Activated naive CD8-positive, alpha-beta T cell treated with anti-CD3 and anti-CD28 coated beads for 36 hours (primary cell): ENCODE measurements at regions not wholly inside any gene's neighbourhood (a gene's known extent, or its start where the extent isn't known, plus 50 kb on each side); places are given as distances from the start of the nearest gene placed in this dataset.

Experiments
- DNase-seq: peaks from one replicate; pipeline ENCODE4 v3.0.0; 2021
- H3K27ac Mint-ChIP-seq: one replicate; pipeline ENCODE4 v1.8.0; 2022; ENCODE audit warnings: mild to moderate bottlenecking, moderate library complexity, mixed read lengths
- H3K27me3 Mint-ChIP-seq: one replicate; pipeline ENCODE4 v1.8.0; 2022; ENCODE audit warnings: mild to moderate bottlenecking, mixed read lengths
- H3K36me3 Mint-ChIP-seq: one replicate; pipeline ENCODE4 v1.8.0; 2021; ENCODE audit warnings: mild to moderate bottlenecking, mixed read lengths
- H3K4me1 Mint-ChIP-seq: one replicate; pipeline ENCODE4 v1.8.0; 2021; ENCODE audit warnings: mixed read lengths
- H3K4me3 Mint-ChIP-seq: one replicate; pipeline ENCODE4 v1.8.0; 2022; ENCODE audit warnings: mild to moderate bottlenecking, moderate library complexity, mixed read lengths
- H3K9me3 Mint-ChIP-seq: one replicate; pipeline ENCODE4 v1.8.0; 2022; ENCODE audit warnings: mixed read lengths

DNA sequence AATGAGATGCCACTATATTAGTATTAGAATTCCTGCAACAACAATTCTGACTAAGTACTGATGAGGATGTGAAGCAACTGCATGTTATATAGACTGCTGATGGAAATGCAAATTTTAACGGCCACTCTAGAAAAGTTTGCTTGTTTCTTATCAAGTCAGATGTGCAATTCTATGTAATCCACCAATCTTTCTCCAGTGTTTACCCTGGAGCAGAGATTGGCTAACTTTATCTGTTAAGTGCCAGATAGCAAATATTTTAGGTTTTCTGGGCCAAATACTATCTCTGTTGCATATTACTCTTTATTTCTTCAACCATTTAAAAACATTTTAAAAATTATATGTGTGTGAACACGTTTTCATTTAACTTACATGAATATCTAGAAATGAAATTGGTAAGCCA is 586.9 kb downstream of the FAM181B start:
- Mint-ChIP-seq H3K36me3 (no peaks in the 10 kb centered on the region), H3K27ac (no peak overlapping the region), H3K4me1 (no peaks in the 10 kb centered on the region), H3K9me3 (no peaks in the 10 kb centered on the region), H3K27me3 (no peaks in the 10 kb centered on the region), H3K4me3 (no peak overlapping the region)
- no peak for DNase-seq

DNA sequence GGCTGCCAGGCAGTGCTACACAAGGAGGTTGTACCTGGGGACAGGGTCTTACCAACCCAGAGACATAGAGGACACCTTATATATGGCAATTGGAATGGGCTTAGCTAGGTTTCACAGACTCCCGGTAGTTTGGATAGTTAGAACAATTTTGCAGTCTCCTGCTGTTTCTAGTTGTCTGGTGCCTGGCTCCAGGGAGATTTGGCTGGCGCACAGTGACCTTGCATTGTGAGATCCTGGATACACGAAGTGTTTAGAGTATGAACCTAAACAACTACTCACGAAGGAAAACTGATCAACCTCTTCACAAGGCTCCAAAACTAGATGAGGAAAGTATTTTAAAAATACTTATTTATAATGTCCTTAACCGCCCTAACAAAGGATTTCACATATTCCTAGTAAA is 614.7 kb downstream of the FAM181B start:
- no peaks in the 10 kb centered on the region for H3K4me1 Mint-ChIP-seq
- H3K27me3 Mint-ChIP-seq: peaks cover 8% of the 10 kb centered on the region
- DNase-seq: no peak
- H3K4me3 Mint-ChIP-seq: no peak overlapping the region
- no peaks in the 10 kb centered on the region for H3K36me3 Mint-ChIP-seq
- H3K27ac Mint-ChIP-seq: no peak overlapping the region
- no peaks in the 10 kb centered on the region for H3K9me3 Mint-ChIP-seq

DNA sequence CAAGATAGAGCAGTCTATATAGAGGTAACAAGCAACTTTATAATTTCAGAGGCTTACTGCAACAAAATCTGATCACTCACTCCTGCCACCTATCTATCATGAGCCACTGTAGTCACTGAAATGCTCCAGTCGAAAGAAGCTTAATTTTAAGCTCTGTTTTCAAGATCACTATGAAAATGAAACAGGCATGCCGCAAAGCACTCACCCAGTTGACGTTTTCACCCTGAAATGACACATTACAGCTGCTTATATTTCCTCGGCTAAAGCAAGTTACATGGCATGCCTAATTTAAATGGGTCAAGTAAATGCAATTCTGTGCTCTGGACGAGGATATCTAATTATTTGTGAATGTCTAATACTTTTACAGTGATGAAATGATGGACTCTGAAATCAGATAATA is 616.3 kb downstream of the FAM181B start:
- Mint-ChIP-seq H3K36me3 (no peaks in the 10 kb centered on the region), H3K27me3 (peaks cover 8% of the 10 kb centered on the region), H3K27ac (no peak overlapping the region), H3K4me3 (no peak overlapping the region), H3K4me1 (no peaks in the 10 kb centered on the region), H3K9me3 (no peaks in the 10 kb centered on the region)
- no peak for DNase-seq

DNA sequence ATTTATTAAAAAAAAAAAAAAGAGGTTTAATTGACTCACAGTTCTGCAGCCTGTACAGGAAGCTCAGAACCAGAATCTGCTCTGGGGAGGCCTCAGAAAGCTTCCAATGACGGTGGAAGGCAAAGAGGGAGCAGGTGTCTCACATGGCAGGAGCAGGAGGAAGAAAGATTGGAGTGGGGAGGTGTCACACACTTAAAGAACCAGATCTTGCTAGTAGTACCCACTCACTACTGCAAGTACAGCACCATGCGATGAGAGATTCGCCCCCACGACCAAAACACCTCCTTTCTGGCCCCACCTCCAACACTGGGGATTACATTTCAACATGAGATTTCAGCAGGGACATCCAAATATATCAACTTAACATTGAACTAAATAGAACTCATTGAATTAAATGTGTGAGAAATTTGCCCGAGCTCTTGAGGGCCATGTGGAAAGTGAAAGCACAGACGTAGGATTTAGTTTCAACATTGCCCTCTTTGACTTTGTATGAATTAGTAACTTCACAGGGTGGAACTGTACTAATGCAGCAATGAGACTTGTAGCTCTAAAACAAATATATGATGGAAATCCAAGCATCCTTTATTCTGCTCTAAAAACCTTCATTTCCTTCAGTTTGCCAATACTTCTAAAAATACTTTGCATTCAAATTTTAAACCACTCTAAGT is 628.2 kb downstream of the FAM181B start:
- Mint-ChIP-seq H3K27me3 (no peaks in the 10 kb centered on the region), H3K36me3 (no peaks in the 10 kb centered on the region), H3K9me3 (peaks cover 3% of the 10 kb centered on the region), H3K4me1 (no peaks in the 10 kb centered on the region), H3K27ac (no peak overlapping the region), H3K4me3 (no peak overlapping the region)
- no peak for DNase-seq

DNA sequence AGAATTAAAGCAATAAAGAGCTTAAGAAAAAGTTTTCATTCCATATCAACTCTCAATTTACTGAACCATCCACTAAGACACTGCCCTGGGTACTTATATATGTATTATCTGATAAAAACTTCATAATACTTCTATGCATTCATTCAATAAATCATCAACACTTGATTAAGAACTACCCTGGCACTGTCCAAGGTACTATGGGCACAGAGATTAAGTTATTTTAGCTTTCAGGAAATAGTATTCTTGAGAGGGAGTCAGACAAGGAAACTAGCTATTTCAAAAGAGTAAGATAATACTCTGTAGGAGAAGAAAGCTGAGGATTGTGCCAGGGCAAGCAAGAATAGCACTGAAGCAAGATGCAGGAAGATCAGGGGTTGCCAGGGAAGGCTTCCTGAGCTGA is 640.8 kb downstream of the FAM181B start:
- no peaks in the 10 kb centered on the region for H3K4me1 Mint-ChIP-seq
- no peak overlapping the region for H3K4me3 Mint-ChIP-seq
- H3K9me3 Mint-ChIP-seq: no peaks in the 10 kb centered on the region
- DNase-seq: no peak
- no peaks in the 10 kb centered on the region for H3K36me3 Mint-ChIP-seq
- H3K27ac Mint-ChIP-seq: no peak overlapping the region
- H3K27me3 Mint-ChIP-seq: no peaks in the 10 kb centered on the region

DNA sequence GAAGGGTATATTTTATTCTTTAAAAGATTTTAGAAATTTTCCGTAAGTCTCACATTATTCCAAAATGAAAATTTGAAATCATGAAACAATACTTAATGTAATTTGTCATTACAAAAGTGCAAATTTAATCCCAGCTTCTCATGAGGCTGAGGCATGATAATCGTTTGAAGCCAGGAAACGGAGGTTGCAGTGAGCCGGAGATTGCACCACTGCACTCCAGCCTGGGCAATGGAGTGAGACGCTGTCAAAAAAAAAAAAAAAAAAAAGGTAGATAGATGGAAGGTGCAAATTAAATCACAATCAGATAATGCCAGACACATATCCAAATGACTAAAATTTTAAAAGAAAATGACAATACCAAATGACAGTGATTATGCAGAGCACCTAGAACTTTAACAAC is 644.2 kb downstream of the FAM181B start:
- no peak overlapping the region for H3K4me3 Mint-ChIP-seq
- H3K4me1 Mint-ChIP-seq: no peaks in the 10 kb centered on the region

DNA sequence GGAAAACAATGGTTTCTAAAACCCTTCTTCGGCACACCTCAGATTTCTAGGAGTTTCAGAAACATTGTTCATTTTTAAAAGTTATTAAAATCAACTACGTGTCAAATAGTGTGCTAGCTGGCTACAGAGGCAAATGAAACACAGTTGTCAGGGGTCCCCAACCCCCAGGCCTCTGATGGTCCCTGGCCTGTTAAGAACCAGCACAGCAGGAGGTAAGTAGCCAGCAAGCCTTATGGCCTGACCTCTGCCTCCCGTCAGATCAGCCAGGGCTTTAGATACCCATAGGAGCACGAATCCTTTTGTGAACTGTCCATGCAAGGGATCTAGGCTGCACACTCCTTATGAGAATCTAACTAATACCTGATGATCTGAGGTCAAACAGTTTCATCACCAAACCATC is 648.2 kb downstream of the FAM181B start:
- Mint-ChIP-seq H3K9me3 (no peaks in the 10 kb centered on the region), H3K27me3 (no peaks in the 10 kb centered on the region), H3K36me3 (no peaks in the 10 kb centered on the region), H3K4me1 (no peaks in the 10 kb centered on the region), H3K4me3 (no peak overlapping the region), H3K27ac (no peak overlapping the region)
- DNase-seq: no peak

More for the DNA sequence above, 644.2 kb downstream of the FAM181B start:
- H3K9me3 Mint-ChIP-seq: no peaks in the 10 kb centered on the region
- DNase-seq: no peak
- no peaks in the 10 kb centered on the region for H3K27me3 Mint-ChIP-seq
- H3K36me3 Mint-ChIP-seq: no peaks in the 10 kb centered on the region
- no peak overlapping the region for H3K27ac Mint-ChIP-seq

DNA sequence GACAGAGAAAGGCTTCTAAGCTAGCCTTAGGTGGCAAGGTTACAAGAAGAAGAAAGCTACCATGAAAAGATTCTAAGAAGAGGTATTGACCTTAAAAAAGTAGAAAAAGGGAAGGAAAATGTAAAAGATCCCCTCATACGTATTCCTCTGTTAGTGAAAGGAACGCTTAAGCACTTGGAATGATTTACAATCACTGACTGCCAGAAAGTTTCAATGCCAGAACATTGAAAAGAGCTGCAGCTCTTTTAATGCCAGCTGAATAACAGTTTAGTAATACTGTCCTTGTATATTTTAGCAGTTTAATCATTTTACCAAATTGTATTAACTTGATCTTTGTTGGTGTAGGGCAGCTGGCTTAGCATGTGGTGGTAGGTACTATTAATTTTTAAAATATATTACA is 650.7 kb downstream of the FAM181B start:
- H3K4me3 Mint-ChIP-seq: no peak overlapping the region
- no peaks in the 10 kb centered on the region for H3K9me3 Mint-ChIP-seq
- no peak for DNase-seq
- H3K36me3 Mint-ChIP-seq: no peaks in the 10 kb centered on the region
- no peaks in the 10 kb centered on the region for H3K27me3 Mint-ChIP-seq
- no peaks in the 10 kb centered on the region for H3K4me1 Mint-ChIP-seq
- no peak overlapping the region for H3K27ac Mint-ChIP-seq

DNA sequence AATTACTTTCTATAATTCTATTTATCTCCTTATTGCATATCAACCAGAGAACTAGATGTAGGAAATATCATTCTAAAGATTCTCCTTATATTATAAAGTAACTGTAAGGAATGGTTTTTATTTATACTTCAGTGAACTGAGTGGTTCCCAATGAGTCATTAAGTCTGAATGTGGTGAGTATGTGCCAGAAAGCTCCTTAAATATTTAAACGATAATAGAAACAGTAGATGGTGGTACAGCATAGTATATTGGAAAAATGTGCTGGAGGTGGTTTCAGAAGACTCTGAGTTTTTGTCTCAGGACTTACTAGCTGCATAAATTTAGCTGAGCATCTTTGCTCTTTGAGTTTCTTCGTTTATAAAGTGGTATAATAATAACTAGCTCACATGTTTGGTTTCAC is 653.5 kb downstream of the FAM181B start:
- H3K9me3 Mint-ChIP-seq: no peaks in the 10 kb centered on the region
- H3K27ac Mint-ChIP-seq: no peak overlapping the region
- H3K4me3 Mint-ChIP-seq: no peak overlapping the region
- no peak for DNase-seq
- no peaks in the 10 kb centered on the region for H3K27me3 Mint-ChIP-seq
- H3K4me1 Mint-ChIP-seq: no peaks in the 10 kb centered on the region
- no peaks in the 10 kb centered on the region for H3K36me3 Mint-ChIP-seq

DNA sequence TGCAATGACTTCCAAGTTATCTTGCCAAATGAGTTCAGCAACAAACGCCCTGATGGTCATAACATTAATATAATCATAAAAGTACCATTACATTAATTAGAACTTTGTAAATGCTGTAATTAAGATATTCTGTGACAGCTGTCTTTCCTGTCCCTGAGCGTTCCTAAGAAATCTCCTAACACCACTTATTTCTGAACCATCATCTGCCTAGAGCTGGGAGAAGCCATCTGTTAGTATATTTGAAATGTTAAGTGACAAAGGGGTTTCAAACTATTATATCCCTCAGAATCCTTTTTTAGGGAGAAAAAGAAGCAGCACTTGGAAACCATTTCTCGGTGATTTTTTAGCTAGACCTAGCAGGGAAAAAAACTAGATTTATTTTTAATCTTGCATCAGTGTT is 657.5 kb downstream of the FAM181B start:
- no peak for DNase-seq

DNA sequence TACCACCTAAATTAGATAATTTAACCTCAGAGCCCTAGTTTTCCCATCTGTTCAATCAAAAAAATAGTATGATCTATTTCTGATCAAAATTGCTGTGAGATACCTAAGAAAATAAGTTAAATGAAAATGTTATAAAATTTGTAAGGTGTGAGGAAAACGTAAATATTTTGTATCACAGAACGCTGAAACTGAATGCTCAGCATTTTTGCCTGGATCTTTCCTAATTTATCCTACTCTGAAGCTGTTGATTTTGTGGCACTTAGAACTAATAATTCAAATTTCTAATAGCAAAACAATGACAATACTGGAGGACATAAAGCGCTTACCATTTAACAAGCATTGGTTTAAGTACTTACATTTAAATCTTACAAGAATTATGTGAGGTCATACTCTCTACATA is 674.2 kb downstream of the FAM181B start:
- Mint-ChIP-seq H3K36me3 (no peaks in the 10 kb centered on the region), H3K9me3 (no peaks in the 10 kb centered on the region), H3K27ac (no peak overlapping the region), H3K27me3 (no peaks in the 10 kb centered on the region), H3K4me3 (no peak overlapping the region), H3K4me1 (no peaks in the 10 kb centered on the region)
- DNase-seq: no peak

More for the DNA sequence above, 657.5 kb downstream of the FAM181B start:
- peaks cover 2% of the 10 kb centered on the region for H3K4me1 Mint-ChIP-seq
- no peaks in the 10 kb centered on the region for H3K27me3 Mint-ChIP-seq
- H3K9me3 Mint-ChIP-seq: no peaks in the 10 kb centered on the region
- H3K27ac Mint-ChIP-seq: no peak overlapping the region
- H3K36me3 Mint-ChIP-seq: no peaks in the 10 kb centered on the region
- no peak overlapping the region for H3K4me3 Mint-ChIP-seq

DNA sequence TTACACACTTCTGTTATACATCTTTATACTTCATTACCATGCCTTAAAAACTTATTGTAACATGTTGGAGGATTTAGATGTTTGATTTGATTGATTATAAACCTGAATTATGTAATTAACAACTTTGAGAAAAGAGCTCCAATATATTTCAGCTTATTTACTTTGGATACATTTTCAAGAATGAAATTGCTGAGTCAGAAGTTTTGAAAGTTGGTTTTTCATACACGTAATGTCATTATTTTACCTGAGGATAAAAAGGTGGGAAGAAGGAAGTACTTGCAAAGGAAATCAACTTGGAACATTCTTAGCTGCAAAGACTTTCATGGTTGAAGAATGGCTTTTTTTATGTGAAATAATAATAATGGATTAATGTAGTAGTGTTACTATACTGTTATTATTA is 677.2 kb downstream of the FAM181B start:
- H3K36me3 Mint-ChIP-seq: no peaks in the 10 kb centered on the region
- H3K27me3 Mint-ChIP-seq: no peaks in the 10 kb centered on the region
- no peak overlapping the region for H3K27ac Mint-ChIP-seq
- H3K4me3 Mint-ChIP-seq: no peak overlapping the region
- no peaks in the 10 kb centered on the region for H3K9me3 Mint-ChIP-seq
- H3K4me1 Mint-ChIP-seq: no peaks in the 10 kb centered on the region
- no peak for DNase-seq

DNA sequence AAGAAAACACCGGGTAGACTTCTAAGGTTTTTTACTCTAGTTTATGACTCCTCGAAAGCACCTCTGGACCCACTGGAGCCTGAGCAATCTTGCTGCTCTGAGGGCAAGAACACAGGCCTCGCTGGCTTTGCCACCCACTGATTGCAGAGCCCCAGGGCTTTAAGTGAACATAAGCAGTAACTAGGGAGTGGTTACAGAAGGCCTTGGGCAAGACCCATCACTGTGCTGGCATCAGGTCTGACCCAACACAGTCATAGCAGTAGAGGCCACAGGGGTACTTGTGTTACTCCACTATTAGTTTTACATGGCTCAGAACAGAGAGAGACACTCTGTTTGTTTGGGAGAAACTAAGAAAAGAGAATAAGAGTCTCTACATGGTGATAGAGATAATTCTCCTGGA is 684.5 kb downstream of the FAM181B start:
- no peak for DNase-seq
- Mint-ChIP-seq H3K4me3 (no peak overlapping the region), H3K27ac (no peak overlapping the region), H3K4me1 (no peaks in the 10 kb centered on the region), H3K27me3 (no peaks in the 10 kb centered on the region), H3K36me3 (peaks cover 3% of the 10 kb centered on the region), H3K9me3 (peaks cover 6% of the 10 kb centered on the region)

DNA sequence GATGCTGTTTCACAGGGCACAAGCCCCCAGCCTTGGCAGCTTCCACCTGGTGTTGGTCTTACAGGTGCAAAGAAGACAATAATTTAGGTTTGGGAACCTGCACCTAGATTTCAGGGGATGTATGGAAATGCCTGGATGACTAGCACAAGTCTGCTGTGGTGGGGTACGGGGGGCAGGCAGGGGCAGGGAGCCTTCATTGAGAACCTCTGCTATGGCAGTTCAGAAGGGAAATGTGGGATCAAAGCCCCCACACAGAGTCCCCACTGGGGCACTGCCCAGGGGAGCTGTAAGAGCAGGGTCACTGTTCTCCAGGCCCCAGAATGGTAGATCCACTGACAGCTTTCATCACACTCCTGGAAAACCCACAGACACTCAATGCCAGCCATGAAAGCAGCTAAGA is 686.5 kb downstream of the FAM181B start:
- H3K27me3 Mint-ChIP-seq: no peaks in the 10 kb centered on the region
- no peak overlapping the region for H3K4me3 Mint-ChIP-seq
- no peak for DNase-seq
- H3K4me1 Mint-ChIP-seq: no peaks in the 10 kb centered on the region
- no peak overlapping the region for H3K27ac Mint-ChIP-seq
- H3K36me3 Mint-ChIP-seq: peaks cover 3% of the 10 kb centered on the region
- H3K9me3 Mint-ChIP-seq: peaks cover 6% of the 10 kb centered on the region

DNA sequence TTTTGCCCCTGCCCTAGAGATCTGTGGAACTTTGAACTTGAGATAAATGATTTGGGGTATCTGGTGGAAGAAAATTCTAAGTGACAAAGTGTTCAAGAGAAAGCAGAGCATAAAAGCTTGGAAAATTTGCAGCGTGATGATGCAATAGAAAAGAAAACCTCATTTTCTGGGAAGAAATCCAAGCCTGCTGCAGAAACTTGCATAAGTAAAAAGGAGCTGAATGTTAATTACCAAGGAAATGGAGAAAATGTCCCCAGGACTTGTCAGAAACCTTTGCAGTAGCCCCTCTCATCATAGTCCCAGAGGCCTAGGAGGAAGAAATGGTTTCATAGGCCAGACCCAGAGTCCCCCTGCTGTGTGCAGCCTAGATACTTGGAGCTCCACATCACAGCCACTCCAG is 686.9 kb downstream of the FAM181B start:
- Mint-ChIP-seq H3K9me3 (peaks cover 6% of the 10 kb centered on the region), H3K4me1 (no peaks in the 10 kb centered on the region), H3K27ac (no peak overlapping the region), H3K4me3 (no peak overlapping the region), H3K36me3 (peaks cover 3% of the 10 kb centered on the region), H3K27me3 (no peaks in the 10 kb centered on the region)
- no peak for DNase-seq

DNA sequence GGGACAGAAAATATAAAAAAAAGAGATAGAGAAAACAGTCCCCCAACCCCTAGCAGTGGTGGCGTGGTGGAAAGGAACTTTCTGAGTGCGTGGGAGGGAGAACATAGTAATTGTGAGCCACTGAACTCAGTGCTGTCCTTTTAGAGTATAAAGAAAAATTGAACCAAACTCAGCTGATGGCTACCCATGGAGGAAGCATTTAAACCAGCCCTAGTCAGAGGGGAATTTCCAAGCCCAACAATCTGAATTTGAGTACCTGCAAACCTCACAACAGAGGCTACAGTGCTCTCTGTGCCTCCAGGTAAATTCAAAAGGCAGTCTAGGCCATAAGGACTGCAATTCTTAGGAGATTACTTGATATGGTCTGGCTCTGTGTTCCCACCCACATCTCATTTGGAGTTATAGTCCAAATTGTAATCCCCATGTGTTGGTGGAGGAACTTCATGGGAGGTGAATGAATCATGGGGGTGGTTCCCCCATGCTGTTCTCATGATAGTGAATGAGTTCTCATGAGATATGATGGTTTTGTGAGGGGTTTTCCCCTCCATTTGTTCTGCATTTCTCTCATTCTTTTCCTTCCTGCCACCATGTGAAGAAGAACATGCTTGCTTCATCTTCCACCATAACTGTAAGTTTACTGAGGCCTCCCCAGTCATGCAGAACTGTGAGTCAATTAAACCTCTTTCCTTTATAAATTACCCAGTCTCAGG is 687.8 kb downstream of the FAM181B start:
- Mint-ChIP-seq H3K4me1 (no peaks in the 10 kb centered on the region), H3K4me3 (no peak overlapping the region), H3K36me3 (peaks cover 3% of the 10 kb centered on the region), H3K27me3 (no peaks in the 10 kb centered on the region), H3K27ac (no peak overlapping the region), H3K9me3 (peaks cover 6% of the 10 kb centered on the region)
- DNase-seq: no peak
